ENCODE measurements at regions not wholly inside any gene's neighbourhood (a gene's known extent, or its start where the extent isn't known, plus 50 kb on each side); places are given as distances from the start of the nearest gene placed in this dataset.

GRCh38 chr2:160650196-160651118 is 156.8 kb upstream of the RBMS1 start:
- Histone ChIP-seq H3K9me3 (ENCODE audit: control insufficient read depth, insufficient read depth, low read depth, low read length) (no peaks in the 10 kb centered on the region), H3K4me1 (ENCODE audit: control insufficient read depth, insufficient read depth, low read length) (no peaks in the 10 kb centered on the region), H3K27ac (ENCODE audit: low read length) (no peak overlapping the region), H3K27me3 (ENCODE audit: control insufficient read depth, insufficient read depth, low read length) (0 out of 2 replicates have a peak, but pooled peaks cover 3% of the 10 kb centered on the region), H3K36me3 (ENCODE audit: control insufficient read depth, insufficient read depth, low read length) (no peaks in the 10 kb centered on the region), H3K4me3 (ENCODE audit: low read depth in 2 of 2, low read length in 2 of 2) (no peak overlapping the region)
- DNase-seq (ENCODE audit: low read depth, low spot score) (no peak), ATAC-seq (no peak)
- ChIA-PET POLR2A (no interaction called here), CTCF (no interaction called here)
- TF ChIP-seq REST (IDR thresholded peaks at IDR 0.05; ENCODE audit: insufficient read depth in 1 of 2, low read depth in 2 of 2, low read length in 1 of 2): no peak
- no peak for TF ChIP-seq TCF7L2 (IDR thresholded peaks at IDR 0.05; ENCODE audit: low read depth, low read length)
- no peak for TF ChIP-seq CTCF (IDR thresholded peaks at IDR 0.05)
- TF ChIP-seq SIN3A (IDR thresholded peaks at IDR 0.05; ENCODE audit: borderline replicate concordance, insufficient read depth, low read depth, low read length): no peak
- TF ChIP-seq POLR2AphosphoS5 (IDR thresholded peaks at IDR 0.05; ENCODE audit: low read depth, low read length): no peak
- in situ Hi-C loops (cut with HindIII; ENCODE audit: low pct_unique_long_range_greater_than_20kb, low sequenced_read_pairs) (no loop called here), intact Hi-C loops (cut with micrococcal nuclease; ENCODE audit: unreplicated experiment) (no loop called here)
- no TSS peak for BruUV-seq (replicated peaks)

- ChIA-PET POLR2A (no interaction called here), CTCF (no interaction called here)
- no peak for DNase-seq (ENCODE audit: low read depth, low spot score)
- no TSS peak for BruUV-seq (replicated peaks)
- intact Hi-C loops (cut with micrococcal nuclease; ENCODE audit: unreplicated experiment): no loop called here
- no peak for ATAC-seq
- 0 out of 2 replicates have a peak, but pooled peaks cover 3% of the 10 kb centered on the region for H3K27me3 ChIP-seq (ENCODE audit: control insufficient read depth, insufficient read depth, low read length)
- no peaks in the 10 kb centered on the region for H3K36me3 ChIP-seq (ENCODE audit: control insufficient read depth, insufficient read depth, low read length)
- no peak overlapping the region for H3K27ac ChIP-seq (ENCODE audit: low read length)
- H3K4me1 ChIP-seq (ENCODE audit: control insufficient read depth, insufficient read depth, low read length): no peaks in the 10 kb centered on the region
- in situ Hi-C loops (cut with HindIII; ENCODE audit: low pct_unique_long_range_greater_than_20kb, low sequenced_read_pairs): no loop called here
- H3K4me3 ChIP-seq (ENCODE audit: low read depth in 2 of 2, low read length in 2 of 2): no peak overlapping the region
- TF ChIP-seq POLR2AphosphoS5 (IDR thresholded peaks at IDR 0.05; ENCODE audit: low read depth, low read length) (no peak), CTCF (IDR thresholded peaks at IDR 0.05) (no peak), REST (IDR thresholded peaks at IDR 0.05; ENCODE audit: insufficient read depth in 1 of 2, low read depth in 2 of 2, low read length in 1 of 2) (no peak), SIN3A (IDR thresholded peaks at IDR 0.05; ENCODE audit: borderline replicate concordance, insufficient read depth, low read depth, low read length) (no peak), TCF7L2 (IDR thresholded peaks at IDR 0.05; ENCODE audit: low read depth, low read length) (no peak)
- no peaks in the 10 kb centered on the region for H3K9me3 ChIP-seq (ENCODE audit: control insufficient read depth, insufficient read depth, low read depth, low read length)
Observed at GRCh38 chr2:160651416-160652200, 158.0 kb upstream of the RBMS1 start.

All from Panc1 (cell line).